Progenitor cell of endocrine pancreas (in vitro differentiated cells): ENCODE measurements at regions not wholly inside any gene's neighbourhood (a gene's known extent, or its start where the extent isn't known, plus 50 kb on each side); places are given as distances from the start of the nearest gene placed in this dataset.

Source experiments
- DNase-seq: peaks from one replicate; pipeline ENCODE4 v3.0.0; 2021; ENCODE audit warnings: low spot score; ENCODE audit not compliant: unreplicated experiment
- H3K27ac Mint-ChIP-seq: 2 replicates; pipeline ENCODE4 v1.8.0; 2021; ENCODE audit warnings: mild to moderate bottlenecking, moderate library complexity, mixed read lengths
- H3K27me3 Mint-ChIP-seq: 2 replicates; pipeline ENCODE4 v1.8.0; 2021; ENCODE audit warnings: mixed read lengths
- H3K36me3 Mint-ChIP-seq: 2 replicates; pipeline ENCODE4 v1.8.0; 2022; ENCODE audit warnings: mixed read lengths; ENCODE audit not compliant: insufficient read depth
- H3K4me1 Mint-ChIP-seq: 2 replicates; pipeline ENCODE4 v1.8.0; 2021; ENCODE audit warnings: low read depth, mixed read lengths
- H3K4me3 Mint-ChIP-seq: 2 replicates; pipeline ENCODE4 v1.8.0; 2021; ENCODE audit warnings: low read depth, mild to moderate bottlenecking, moderate library complexity, mixed read lengths
- H3K9me3 Mint-ChIP-seq: 2 replicates; pipeline ENCODE4 v1.8.0; 2021; ENCODE audit warnings: low read depth, mixed read lengths
- TF ChIP-seq, protein P1 (sequence below): fragments of 200-600 bp; sonication (generic); IDR thresholded peaks from one replicate; pipeline ENCODE4 v1.5.0; 2021; ENCODE audit warnings: antibody characterized with exemption, mild to moderate bottlenecking; ENCODE audit not compliant: unreplicated experiment

DNA sequence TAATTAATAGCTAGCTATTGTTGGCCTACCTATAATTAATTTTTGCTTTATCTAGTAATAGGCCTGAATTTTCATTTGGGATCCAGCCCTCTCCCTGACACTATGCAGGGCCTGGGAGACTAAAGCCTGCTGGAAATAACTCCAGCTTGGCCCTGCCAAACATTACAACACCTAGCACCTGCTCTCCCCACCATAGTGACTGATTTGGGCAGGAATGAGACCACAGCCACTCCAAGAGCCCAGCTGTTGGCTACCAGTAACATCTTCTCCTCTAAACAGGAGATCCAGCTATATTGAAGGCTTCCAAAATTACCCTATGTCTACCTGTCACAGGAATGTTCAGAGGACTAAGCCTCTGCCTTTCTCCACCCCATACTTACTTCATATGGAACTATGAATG, 225.1 kb downstream of the IDS start:
- Mint-ChIP-seq H3K4me1 (no peaks in the 10 kb centered on the region), H3K36me3 (no peaks in the 10 kb centered on the region), H3K27me3 (no peaks in the 10 kb centered on the region), H3K27ac (no peak overlapping the region), H3K9me3 (peaks cover 17% of the 10 kb centered on the region), H3K4me3 (no peak overlapping the region)
- no peak for DNase-seq
- TF ChIP-seq, protein P1, sequence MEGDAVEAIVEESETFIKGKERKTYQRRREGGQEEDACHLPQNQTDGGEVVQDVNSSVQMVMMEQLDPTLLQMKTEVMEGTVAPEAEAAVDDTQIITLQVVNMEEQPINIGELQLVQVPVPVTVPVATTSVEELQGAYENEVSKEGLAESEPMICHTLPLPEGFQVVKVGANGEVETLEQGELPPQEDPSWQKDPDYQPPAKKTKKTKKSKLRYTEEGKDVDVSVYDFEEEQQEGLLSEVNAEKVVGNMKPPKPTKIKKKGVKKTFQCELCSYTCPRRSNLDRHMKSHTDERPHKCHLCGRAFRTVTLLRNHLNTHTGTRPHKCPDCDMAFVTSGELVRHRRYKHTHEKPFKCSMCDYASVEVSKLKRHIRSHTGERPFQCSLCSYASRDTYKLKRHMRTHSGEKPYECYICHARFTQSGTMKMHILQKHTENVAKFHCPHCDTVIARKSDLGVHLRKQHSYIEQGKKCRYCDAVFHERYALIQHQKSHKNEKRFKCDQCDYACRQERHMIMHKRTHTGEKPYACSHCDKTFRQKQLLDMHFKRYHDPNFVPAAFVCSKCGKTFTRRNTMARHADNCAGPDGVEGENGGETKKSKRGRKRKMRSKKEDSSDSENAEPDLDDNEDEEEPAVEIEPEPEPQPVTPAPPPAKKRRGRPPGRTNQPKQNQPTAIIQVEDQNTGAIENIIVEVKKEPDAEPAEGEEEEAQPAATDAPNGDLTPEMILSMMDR, result no peak

- H3K36me3 Mint-ChIP-seq, result no peaks in the 10 kb centered on the region
- peaks cover 20% of the 10 kb centered on the region for H3K9me3 Mint-ChIP-seq
- no peak overlapping the region for H3K27ac Mint-ChIP-seq
- DNase-seq, result no peak
- no peaks in the 10 kb centered on the region for H3K4me1 Mint-ChIP-seq
- no peaks in the 10 kb centered on the region for H3K27me3 Mint-ChIP-seq
- H3K4me3 Mint-ChIP-seq, result no peak overlapping the region
- TF ChIP-seq, protein P1, result no peak
These were observed 229.3 kb downstream of the IDS start for GRCh38 chrX:149275836-149276235.

DNA sequence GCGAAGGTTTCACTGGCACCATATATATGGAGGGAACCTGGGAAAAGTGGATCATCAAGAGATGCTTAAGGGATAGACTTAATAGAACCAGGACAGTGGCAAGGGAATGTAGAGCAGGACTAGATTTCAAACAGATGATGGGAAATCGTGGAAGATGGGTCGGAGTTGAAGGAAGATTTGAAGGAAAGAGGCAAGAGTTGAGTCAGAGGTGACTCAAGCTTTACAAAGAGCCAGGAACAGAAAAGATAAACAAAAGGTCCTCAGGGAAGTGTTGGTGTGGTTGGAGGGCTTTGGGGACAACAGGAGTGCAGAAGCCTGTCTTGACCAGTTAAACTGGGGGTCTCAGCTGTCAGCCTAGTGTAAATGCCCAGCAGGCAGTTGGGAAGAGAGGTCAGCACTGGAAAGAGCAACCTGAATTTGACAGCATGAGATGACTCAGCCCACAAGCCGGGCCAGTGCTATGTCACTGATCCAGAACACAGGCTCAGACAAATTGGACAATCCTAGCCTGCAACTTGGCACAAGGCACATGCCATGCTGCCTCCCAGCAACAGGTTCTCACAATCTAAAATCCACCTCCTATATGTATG, 230.5 kb downstream of the IDS start:
- no peaks in the 10 kb centered on the region for H3K27me3 Mint-ChIP-seq
- no peak overlapping the region for H3K27ac Mint-ChIP-seq
- H3K36me3 Mint-ChIP-seq, result no peaks in the 10 kb centered on the region
- no peaks in the 10 kb centered on the region for H3K4me1 Mint-ChIP-seq
- TF ChIP-seq, protein P1, result no peak
- H3K9me3 Mint-ChIP-seq, result peaks cover 20% of the 10 kb centered on the region
- H3K4me3 Mint-ChIP-seq, result no peak overlapping the region
- DNase-seq, result no peak

- Mint-ChIP-seq H3K27me3 (no peaks in the 10 kb centered on the region), H3K9me3 (peaks cover 17% of the 10 kb centered on the region), H3K27ac (no peak overlapping the region), H3K4me3 (no peak overlapping the region), H3K4me1 (no peaks in the 10 kb centered on the region), H3K36me3 (no peaks in the 10 kb centered on the region)
- DNase-seq, result no peak
- TF ChIP-seq, protein P1, result no peak
These were observed 232.2 kb downstream of the IDS start for GRCh38 chrX:149272690-149273463.

GRCh38 chrX:149267878-149268813, 237.0 kb downstream of the IDS start:
- no peak for DNase-seq
- TF ChIP-seq, protein P1, result no peak
- Mint-ChIP-seq H3K36me3 (no peaks in the 10 kb centered on the region), H3K4me3 (no peak overlapping the region), H3K4me1 (no peaks in the 10 kb centered on the region), H3K9me3 (peaks cover 25% of the 10 kb centered on the region), H3K27ac (no peak overlapping the region), H3K27me3 (no peaks in the 10 kb centered on the region)
